Left renal pelvis (tissue), 4 donors: ENCODE measurements at regions not wholly inside any gene's neighbourhood (a gene's known extent, or its start where the extent isn't known, plus 50 kb on each side); places are given as distances from the start of the nearest gene placed in this dataset.

Experiments used
- DNase-seq, 4 donors: peaks; one replicate each; pipeline ENCODE4 v3.0.0-alpha.2; 2013; ENCODE audit warnings: low read depth in 4 of 4, low spot score in 3 of 4

DNA sequence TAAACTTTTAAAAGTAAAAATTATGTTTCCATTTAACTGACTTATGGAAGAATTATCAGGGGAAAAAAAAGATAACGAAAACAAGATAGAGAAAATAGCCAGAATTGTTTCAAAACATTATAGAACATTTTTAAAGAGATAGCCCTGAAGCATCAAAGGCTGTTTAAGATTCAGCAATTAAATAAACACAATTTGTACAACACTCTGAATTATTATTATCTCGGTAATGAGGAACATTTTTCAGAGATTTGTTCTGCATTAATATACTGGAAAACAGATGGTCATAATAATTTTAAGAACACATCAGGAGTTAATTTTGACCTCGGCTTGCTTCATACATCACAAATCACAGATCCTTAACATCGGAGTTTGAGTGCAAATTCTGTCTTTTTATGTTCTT lies 643.8 kb downstream of the SORCS1 start:
- no peak for DNase-seq

DNA sequence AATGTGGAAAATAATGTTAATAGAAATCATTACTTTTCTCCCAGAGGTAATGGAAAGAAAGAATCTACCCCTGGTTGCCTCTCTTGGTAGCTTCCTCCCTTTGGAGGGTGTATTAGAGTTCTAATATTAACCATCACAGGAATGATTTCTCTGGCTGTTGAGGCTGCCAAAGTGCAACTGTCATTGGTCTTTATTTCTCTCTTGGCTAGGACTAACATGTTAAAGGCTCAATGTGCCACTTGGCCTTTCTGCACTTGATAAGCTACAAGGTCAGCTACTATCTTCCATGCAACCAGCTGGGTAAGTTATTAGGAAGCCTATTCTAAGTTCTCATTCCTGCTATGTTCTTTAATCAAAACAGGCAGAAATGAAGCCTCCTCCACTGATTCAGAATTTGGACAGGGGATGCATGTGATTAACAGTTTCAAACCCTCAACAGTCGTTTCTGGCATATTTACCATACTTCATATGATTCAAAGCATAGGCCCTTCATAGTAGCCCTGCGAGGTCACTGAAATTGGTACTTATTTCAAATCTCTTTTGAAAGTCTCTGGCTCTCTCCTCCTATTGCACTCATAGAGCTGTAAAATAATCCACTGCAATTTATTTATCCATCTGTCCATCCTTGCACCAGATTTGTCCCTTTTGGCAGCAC lies 645.0 kb downstream of the SORCS1 start:
- no peak for DNase-seq

DNA sequence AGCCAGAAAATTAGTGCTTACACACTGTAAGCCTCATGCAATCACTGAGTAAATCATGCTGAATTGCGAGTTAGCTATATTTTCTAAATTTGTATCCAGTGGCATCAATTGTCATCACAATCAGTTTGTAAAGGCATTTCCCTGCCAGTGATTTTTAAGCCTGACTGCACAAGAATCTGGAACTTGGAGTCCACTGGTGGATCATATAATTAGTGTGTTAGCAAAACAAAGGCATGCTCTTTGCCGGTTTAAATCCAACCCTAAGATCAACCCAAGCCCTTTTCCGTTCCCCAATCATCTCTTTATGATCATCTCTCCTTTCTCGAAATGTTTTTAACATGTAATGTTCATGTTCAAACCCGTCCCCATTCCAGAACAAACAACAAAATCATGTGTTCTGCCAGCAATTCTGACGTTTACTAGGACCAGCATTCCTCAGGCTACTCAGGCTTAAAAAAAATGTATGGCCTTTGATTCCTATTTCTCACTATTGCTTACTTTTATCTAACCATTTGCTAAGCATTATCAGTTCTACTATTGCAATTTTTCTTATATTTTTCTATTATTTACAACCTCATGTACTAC lies 649.2 kb downstream of the SORCS1 start:
- DNase-seq: peak in 1 of 4 donors; percentile 10

DNA sequence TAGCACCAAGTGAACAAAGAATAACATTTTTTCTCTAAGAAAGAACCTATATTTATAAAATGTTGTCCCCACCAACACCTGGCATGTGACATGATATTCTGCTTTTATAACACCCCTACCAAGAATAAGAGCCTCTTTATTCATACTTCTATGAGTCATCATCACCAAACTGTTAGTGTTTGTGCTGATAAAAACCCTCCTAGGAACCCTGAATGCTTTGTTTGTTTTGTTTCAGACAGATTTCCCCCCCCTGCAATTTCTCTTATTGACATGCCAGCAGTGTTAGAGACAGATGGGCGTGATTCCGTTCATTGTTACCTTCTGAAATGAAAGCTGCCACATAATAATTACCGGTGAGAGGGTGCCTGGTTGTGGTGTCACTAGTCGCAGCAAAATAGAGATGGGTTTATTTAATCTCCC lies 651.1 kb downstream of the SORCS1 start:
- no peak for DNase-seq

DNA sequence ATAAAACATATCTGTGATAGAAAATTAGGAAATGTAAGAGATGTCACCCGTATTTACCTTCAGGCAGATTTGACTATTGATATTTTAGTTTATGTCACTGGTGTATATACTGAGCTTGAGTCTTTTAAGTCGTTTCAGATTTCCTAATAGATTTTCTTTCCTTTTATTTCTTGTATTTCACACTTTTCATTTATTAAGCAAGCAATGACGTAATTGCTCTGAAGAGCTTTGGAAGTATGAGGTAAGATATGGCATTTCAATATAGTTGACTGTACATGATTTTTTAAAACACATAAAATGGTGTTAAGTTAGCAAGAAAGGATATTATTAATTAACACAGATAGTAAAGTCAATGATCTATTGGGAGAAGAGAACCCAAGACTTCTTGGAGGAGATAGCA lies 652.6 kb downstream of the SORCS1 start:
- no peak for DNase-seq

DNA sequence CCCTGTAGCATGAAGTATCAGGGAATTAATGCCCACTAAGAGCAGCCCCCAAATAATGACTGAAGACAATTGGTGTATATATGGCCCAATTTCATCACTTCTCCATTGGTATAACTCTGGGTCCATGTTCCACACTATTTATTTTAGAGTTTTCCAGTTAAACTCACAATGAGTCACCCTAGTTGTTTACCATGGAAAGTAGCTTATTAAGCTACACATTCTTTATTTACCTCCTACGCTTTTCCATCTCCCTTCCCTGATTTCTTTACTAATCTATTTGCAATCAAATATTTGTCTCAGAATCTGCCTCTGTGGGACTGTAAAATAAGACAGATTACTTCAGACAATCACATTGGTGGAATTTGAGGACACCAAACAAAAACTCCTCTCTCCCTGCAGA lies 655.6 kb downstream of the SORCS1 start:
- DNase-seq: no peak

DNA sequence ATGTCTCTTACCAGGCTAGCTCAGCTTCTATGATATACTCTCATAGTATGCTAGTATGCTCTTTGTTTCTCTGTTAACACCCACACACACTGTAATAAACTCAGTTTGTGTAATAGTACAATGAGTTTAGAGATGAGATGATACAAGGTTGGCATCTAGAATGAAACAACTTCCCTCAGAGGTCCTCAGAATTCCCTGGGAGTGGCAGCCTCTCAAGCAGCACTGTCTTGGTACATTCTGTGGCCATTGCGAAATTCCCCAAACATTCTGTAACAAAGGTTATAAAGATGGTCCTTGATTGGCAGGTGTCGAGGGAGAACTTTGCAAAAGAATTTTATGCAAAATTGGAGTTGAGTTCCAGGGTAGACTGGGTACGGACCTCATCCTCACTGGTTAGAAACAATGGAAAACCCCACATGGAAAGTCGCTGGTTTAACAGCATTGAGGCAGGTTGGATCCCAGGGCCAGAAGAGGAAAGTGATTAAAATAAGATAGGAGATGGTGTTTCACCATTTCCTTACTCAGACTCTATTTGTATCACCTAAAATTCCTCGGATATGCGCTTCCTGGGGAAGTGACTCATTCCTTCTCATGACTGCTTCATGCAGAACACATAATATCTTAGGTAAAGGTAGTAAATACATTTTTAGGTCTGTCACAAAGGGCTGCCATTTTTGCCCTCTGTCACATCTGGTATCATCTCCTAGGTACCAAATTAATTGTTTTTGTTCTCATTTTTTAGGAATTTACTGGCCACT lies 657.8 kb downstream of the SORCS1 start:
- DNase-seq: no peak

DNA sequence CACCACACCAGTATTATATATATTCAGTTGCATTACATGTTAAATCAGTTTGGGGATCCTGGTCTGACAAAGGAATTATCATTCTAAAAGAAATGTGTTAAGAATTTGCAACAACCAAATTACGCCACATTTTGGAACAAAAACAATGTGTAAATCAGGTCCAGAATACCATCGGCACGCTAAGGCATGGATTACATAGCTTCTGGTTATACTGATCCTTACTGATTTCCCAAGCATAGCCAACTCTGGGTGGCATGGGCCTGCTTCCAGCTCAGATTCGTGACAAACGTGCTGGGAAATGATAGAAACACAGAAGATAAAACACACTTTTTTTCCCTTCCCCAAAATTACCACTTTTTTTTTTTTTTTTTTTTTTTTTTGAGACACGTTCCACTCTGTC lies 660.0 kb downstream of the SORCS1 start:
- DNase-seq: no peak

DNA sequence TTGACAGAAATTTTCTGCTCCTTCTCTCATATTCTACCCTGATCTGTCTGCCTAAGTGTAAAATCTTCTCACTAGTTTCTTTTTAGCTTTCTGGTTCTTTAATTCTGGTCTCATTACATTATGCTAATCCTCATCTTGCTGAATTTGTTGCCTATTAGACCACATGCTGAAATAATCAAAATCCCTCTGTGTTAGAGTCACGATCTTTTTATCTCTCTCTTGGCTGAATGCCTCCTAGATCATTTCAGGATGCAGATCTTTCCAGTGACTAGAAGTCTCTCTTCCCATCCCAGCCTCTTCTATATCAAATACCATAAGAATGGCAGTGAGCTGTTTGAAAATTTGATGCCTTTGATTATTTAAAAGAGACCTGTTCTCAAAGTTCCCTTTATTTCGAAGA lies 661.9 kb downstream of the SORCS1 start:
- DNase-seq: no peak

DNA sequence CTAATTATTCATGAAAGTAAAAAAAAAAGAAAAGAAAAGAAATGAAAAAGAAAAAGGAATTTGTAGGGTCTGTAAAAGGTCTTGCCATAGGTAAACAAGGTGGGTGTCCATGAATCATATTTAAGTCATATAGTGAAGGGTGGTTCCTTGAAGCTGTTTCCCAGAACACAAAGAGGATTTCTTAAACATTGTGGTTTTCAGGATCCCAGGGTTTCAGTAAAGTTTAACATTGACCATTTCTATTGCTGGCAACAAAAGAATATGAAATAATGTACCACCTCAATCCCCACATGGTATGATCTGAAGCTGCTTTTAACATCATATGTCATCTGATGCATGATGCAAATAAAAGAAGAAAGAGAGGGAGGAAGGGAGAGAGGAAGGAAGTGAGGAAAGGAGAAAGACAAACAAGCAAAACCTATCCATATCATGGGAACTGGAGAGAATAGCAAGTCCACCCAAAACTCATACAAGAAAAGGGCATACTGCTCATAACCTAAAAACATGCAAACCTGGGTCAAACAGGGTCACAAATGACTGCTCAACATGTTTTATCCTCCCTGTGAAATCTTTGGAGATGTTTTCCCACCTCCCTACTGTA lies 663.5 kb downstream of the SORCS1 start:
- DNase-seq: no peak

DNA sequence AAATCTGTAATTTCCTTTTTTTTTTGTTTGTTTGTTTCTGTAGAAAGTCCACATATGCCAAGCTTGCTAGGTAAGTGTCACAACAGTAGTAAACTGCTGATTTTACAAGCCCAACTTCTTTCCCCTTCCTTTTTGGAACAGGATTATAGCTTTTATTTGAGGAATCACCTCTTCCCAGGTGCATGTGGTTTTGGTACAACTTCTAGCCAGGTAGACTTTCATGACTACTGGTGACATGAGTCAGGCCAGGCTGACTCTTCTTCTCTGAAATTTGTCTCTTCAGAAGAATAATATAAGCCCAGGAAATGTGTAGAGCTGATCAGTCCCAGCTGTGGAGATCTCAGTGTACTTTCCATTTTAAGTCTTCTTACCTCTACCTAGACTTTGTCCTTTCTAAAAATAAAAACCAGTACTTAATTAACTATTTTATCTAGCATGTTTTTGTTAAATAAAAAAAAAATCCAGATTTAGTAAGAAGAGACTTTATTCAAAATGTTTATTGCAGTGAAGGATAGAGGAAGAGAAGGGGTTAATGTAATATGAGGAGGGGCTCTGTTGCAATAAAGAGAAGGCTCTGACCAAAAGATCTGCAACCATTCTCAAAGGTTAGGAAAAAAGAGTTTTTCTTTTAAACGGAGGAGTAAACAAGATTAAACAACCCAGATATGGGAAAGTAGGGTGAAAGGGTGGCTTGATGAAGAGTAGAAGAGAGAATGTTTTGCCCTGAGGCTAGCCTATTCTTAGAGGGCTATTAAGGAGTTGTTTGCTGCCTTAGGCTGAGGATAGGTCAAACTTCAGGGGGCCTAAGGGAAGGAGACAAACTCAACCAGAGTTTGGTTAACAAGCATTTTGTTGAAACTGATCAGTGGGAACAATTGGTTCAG lies 664.2 kb downstream of the SORCS1 start:
- no peak for DNase-seq

DNA sequence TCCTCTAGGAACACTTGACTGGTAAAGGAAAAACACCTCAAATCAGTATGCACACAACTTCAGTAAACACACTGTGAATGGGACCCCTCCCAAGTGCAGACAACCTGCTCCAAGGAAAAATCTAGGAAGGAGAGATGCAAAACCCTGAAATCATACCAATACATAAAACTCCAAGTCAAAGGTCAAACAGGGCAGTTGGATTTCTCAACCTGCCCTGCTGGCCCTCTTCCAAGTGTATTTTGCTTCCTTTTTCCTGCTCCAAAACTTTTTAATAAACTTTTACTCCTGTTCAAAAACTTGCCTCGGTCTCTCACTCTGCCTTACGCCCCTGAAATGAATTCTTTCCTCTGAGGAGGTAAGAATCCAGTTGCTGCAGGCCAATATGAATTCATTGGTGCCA lies 665.1 kb downstream of the SORCS1 start:
- DNase-seq: no peak

DNA sequence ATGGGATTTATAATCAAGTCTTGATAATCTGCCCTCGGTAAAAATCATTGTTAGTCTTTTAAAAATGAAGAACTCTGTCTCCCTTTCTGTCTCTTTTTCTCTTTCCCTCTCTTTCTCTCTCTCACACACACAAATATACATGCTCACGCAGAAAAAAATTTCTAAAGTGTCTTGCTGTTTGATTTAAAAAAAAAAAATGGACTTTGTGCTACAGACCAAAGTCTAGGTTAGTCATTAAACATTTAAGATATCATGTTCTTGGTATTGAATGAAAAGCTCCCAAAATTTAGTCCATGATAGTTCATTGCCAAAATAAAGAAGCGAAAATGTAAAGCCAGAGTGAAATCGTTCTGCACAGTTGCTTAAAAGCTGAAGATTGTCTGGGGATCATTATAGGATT lies 665.8 kb downstream of the SORCS1 start:
- no peak for DNase-seq

DNA sequence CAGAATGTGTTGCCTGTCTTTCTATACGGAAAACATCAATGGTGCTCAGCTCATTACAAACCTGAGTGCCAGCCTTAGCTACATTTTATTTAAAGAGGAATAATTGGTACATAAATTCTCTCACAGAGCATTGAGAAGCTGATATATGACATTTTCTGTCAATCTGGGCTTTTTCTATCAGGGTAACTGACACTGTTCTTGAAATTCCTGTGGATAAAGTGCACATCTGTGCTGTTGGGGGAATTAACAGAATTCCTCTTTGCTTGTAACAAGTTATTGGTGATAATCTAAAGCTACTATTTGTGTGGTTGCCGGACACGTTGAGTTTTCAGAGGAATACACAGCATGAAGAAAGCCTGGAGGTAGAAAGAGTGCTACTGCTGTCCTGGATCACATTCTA lies 668.6 kb downstream of the SORCS1 start:
- DNase-seq: no peak

DNA sequence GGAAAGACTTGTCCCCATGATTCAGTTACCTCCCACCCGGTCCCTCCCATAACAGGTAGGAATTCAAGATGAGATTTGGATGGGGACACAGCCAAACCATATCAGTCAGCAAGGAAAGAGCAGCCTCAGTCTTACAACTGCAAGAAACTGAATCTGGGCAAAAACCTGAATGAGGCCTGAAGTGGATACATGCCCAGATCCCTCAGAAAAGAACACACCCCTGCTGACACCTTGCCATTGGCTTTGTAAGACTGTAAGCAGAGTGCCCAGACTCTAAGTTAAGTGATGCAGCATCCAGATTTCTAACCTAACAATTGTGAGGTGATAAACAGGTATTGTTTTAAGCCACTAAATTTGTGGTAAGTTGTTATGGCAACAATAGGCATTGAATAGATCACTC lies 670.8 kb downstream of the SORCS1 start:
- DNase-seq: no peak

DNA sequence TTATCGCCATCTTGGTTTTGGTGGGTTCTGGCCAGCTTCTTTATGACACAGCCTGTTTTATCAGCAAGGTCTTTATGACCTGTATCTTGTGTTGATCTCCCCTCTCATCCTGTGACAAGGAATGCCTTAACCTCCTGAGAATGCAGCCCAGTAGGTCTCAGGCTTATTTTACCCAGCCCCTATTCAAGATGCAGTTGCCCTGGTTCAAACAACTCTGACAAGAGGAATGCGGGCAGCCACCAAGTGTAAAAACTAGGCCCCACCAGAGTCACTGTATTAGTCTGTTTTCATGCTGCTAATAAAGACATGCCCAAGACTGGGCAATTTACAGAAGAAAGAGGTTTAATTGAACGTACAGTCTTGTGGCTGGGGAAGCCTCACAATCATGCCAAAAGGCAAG lies 671.3 kb downstream of the SORCS1 start:
- DNase-seq: no peak

DNA sequence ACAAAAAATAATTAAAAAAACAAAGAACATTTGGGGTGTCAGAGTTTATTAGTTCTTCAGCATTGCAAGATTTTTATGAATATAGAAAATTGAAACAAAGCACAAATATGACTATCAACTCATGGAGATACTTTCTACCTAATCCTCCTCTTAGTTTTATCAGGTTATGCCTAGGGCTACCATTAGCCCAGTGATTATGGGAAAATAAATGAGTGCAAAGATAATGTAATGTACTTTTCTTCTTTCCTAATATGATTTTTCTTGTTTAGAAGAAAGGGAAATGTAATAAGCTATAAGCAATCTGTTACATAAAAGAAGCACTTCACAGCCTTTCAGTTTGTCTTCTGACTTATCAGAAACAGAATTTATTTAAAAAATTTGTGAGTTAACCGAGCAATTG lies 676.8 kb downstream of the SORCS1 start:
- no peak for DNase-seq

DNA sequence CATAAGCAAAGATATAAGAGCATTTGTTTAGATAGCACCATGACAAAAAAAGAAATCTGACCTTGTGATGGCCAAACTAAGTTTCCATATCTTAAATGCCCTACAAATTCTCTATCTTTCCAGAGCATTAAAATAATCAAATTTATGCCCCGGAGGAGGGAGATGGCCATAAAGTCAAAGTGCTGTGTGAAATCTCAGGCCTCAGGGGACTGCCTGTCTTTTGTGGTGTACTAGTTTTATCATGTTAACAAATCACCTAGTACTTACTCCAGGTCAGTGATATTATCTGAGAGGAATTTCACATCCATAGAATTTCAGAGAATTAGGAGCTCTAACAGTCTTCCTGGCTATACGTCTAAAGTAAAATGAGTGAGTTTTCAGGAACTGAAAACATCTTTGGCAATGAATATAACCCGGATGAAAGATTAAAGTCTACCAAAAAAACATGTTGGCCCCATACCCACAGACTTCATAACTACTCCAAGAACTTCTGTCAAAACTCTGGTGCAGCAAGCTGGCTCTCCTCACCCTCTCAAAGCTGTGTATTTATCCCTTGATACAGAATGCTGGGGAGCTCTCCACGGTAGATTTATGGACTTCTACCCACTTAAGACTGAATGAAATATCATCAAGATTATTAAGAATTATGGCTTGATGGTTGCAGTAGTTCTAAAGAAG lies 682.8 kb downstream of the SORCS1 start:
- no peak for DNase-seq

DNA sequence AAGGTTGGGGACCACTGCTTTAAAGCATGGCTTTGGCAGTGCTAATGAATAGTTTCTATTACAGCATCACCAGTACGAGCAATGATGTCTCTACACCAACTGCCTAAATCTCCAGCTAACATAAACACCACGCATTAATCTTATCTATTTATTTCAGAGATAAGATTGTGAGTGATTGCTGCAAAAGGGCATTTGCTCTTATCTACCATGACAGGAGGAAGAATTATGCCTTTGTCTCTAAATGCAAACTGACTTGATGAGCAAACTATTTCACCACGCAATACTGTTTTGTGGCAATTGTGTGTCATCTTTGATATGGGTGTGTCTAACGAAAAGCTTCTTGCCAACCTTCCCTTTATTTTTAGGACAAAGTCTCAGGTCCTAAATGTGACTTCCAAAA lies 684.9 kb downstream of the SORCS1 start:
- no peak for DNase-seq

DNA sequence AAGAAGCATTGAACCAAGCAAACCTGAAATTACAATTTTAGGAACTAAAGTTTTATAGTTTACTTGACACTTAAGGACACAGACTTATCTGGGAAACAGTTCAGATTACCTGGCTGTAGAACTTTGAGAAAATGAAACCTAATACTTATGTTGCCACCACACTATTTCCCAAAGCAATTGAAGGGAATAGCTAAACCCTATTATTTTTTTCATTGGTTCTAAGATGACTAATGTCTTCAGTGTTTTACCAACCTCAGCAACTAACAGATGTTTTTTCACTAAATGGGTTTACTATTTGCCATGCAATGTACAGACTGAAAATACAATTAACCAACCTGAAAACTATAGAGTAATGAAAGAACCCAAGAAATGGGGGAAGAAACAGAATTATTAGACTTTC lies 689.6 kb downstream of the SORCS1 start:
- no peak for DNase-seq
